Trophoblast cell (in vitro differentiated cells and primary cell): ENCODE measurements at regions not wholly inside any gene's neighbourhood (a gene's known extent, or its start where the extent isn't known, plus 50 kb on each side); places are given as distances from the start of the nearest gene placed in this dataset.

Experiments
- DNase-seq, 2 donors: peaks; one replicate each; pipeline ENCODE4 v3.0.0-alpha.2; 2016
- H2AFZ ChIP-seq: 2 replicates; pipeline ENCODE4 v1.6.1; 2013; ENCODE audit warnings: low read length, moderate library complexity, mild to moderate bottlenecking; ENCODE audit not compliant: insufficient read depth, poor library complexity
- H2AK5ac ChIP-seq: 2 replicates; pipeline ENCODE4 v1.6.1; 2013; ENCODE audit warnings: mild to moderate bottlenecking, low read length
- H2BK120ac ChIP-seq: 2 replicates; pipeline ENCODE4 v1.6.1; 2013; ENCODE audit warnings: low read length, mild to moderate bottlenecking, moderate library complexity; ENCODE audit not compliant: insufficient read depth, poor library complexity
- H2BK12ac ChIP-seq: 2 replicates; pipeline ENCODE4 v1.6.1; 2013; ENCODE audit warnings: mild to moderate bottlenecking, low read length, moderate library complexity
- H2BK5ac ChIP-seq: 2 replicates; pipeline ENCODE4 v1.6.1; 2013; ENCODE audit warnings: low read length, low read depth, moderate library complexity, mild to moderate bottlenecking; ENCODE audit not compliant: poor library complexity
- H3K14ac ChIP-seq: 2 replicates; pipeline ENCODE4 v1.6.1; 2013; ENCODE audit warnings: mild to moderate bottlenecking, low read length
- H3K18ac ChIP-seq: 2 replicates; pipeline ENCODE4 v1.6.1; 2013; ENCODE audit warnings: mild to moderate bottlenecking, low read length
- H3K23ac ChIP-seq: 2 replicates; pipeline ENCODE4 v1.6.1; 2013; ENCODE audit warnings: low read length
- H3K27ac ChIP-seq: 2 replicates; pipeline ENCODE4 v1.5.1; 2013; ENCODE audit warnings: low read depth, mild to moderate bottlenecking, inconsistent platforms, low read length, moderate library complexity
- H3K27me3 ChIP-seq: 2 replicates; pipeline ENCODE4 v1.6.1; 2013; ENCODE audit warnings: inconsistent platforms, mild to moderate bottlenecking, low read length, moderate library complexity; ENCODE audit not compliant: insufficient read depth
- H3K36me3 ChIP-seq, 2 experiments: 1 replicate in 1 of 2; 2 replicates in 1 of 2; pipeline ENCODE4 v1.6.1; 2013; ENCODE audit warnings: low read length in 2 of 2, mild to moderate bottlenecking in 2 of 2, moderate library complexity in 1 of 2; ENCODE audit not compliant: insufficient read depth in 2 of 2, control insufficient read depth in 1 of 2
- H3K4ac ChIP-seq: 2 replicates; pipeline ENCODE4 v1.6.1; 2013; ENCODE audit warnings: low read depth, mild to moderate bottlenecking, low read length, moderate library complexity
- H3K4me1 ChIP-seq, 2 experiments: 1 replicate in 1 of 2; 2 replicates in 1 of 2; pipeline ENCODE4 v1.6.1; 2013; ENCODE audit warnings: low read length in 2 of 2, mild to moderate bottlenecking in 2 of 2, moderate library complexity in 1 of 2; ENCODE audit not compliant: insufficient read depth in 2 of 2, control insufficient read depth in 1 of 2
- H3K4me2 ChIP-seq: 2 replicates; pipeline ENCODE4 v1.6.1; 2013; ENCODE audit warnings: inconsistent platforms, mild to moderate bottlenecking, low read length, moderate library complexity
- H3K4me3 ChIP-seq: 2 replicates; pipeline ENCODE4 v1.5.1; 2013; ENCODE audit warnings: mild to moderate bottlenecking, low read depth, low read length, inconsistent platforms
- H3K79me1 ChIP-seq: one replicate; pipeline ENCODE4 v1.6.1; 2013; ENCODE audit warnings: low read length
- H3K79me2 ChIP-seq: 2 replicates; pipeline ENCODE4 v1.6.1; 2013; ENCODE audit warnings: low read length, mild to moderate bottlenecking; ENCODE audit not compliant: control insufficient read depth, insufficient read depth, poor library complexity
- H3K9ac ChIP-seq: 2 replicates; pipeline ENCODE4 v1.6.1; 2013; ENCODE audit warnings: mild to moderate bottlenecking, low read length
- H3K9me3 ChIP-seq: 2 replicates; pipeline ENCODE4 v1.6.1; 2013; ENCODE audit warnings: low read depth, mild to moderate bottlenecking, control low read depth, inconsistent platforms, low read length; ENCODE audit not compliant: insufficient read depth
- H4K12ac ChIP-seq: 2 replicates; pipeline ENCODE4 v1.6.1; 2013; ENCODE audit warnings: low read depth, mild to moderate bottlenecking, low read length, moderate library complexity
- H4K8ac ChIP-seq: 2 replicates; pipeline ENCODE4 v1.6.1; 2013; ENCODE audit warnings: low read depth, mild to moderate bottlenecking, low read length, moderate library complexity
- H4K91ac ChIP-seq: one replicate; pipeline ENCODE4 v1.6.1; 2013; ENCODE audit warnings: low read depth, mild to moderate bottlenecking, low read length, moderate library complexity
- WGBS: extraction: QIAGEN DNeasy Blood & Tissue Kit; methylation state at CpG from one replicate; pipeline ENCODE4 v1.1.7; 2013; ENCODE audit warnings: missing lambda C conversion rate; ENCODE audit not compliant: insufficient read length, insufficient coverage; ENCODE audit errors: extremely low coverage; 5-methylcytosine and 5-hydroxymethylcytosine counted together

- no peak overlapping the region for H3K4me3 ChIP-seq
These were observed 190.0 kb upstream of the MKI67 start for GRCh38 chr10:128316121-128316726.

GRCh38 chr10:128316925-128317324 lies 190.7 kb upstream of the MKI67 start:
- no peak overlapping the region for H3K18ac ChIP-seq
- no peak overlapping the region for H2AK5ac ChIP-seq
- H4K8ac ChIP-seq: no peak overlapping the region
- H3K23ac ChIP-seq: no peak overlapping the region
- no peak overlapping the region for H3K4ac ChIP-seq
- peaks cover 0 to 4% of the 10 kb centered on the region in 2 experiments for H3K4me1 ChIP-seq
- H4K12ac ChIP-seq: no peak overlapping the region
- H3K4me3 ChIP-seq: no peak overlapping the region
- H3K27ac ChIP-seq: no peak overlapping the region
- peaks cover 2% of the 10 kb centered on the region for H3K9me3 ChIP-seq
- no peak overlapping the region for H2BK120ac ChIP-seq
- no peak overlapping the region for H4K91ac ChIP-seq
- H2AFZ ChIP-seq: no peak overlapping the region
- no peak overlapping the region for H2BK12ac ChIP-seq
- no peak overlapping the region for H2BK5ac ChIP-seq
- no peak overlapping the region for H3K9ac ChIP-seq
- no CpG with 5 or more reads among the region's 7 CpGs for WGBS
- no peaks in the 10 kb centered on the region for H3K36me3 ChIP-seq
- H3K4me2 ChIP-seq: no peak overlapping the region
- no peaks in the 10 kb centered on the region for H3K27me3 ChIP-seq
- DNase-seq: no peak
- H3K14ac ChIP-seq: no peak overlapping the region
- H3K79me1 ChIP-seq: no peaks in the 10 kb centered on the region
- no peaks in the 10 kb centered on the region for H3K79me2 ChIP-seq

More at GRCh38 chr10:128316121-128316726, 190.0 kb upstream of the MKI67 start:
- no peak overlapping the region for H3K18ac ChIP-seq
- no peak overlapping the region for H4K8ac ChIP-seq
- H2AFZ ChIP-seq: no peak overlapping the region
- no peak overlapping the region for H3K14ac ChIP-seq
- no peak overlapping the region for H4K12ac ChIP-seq
- no peak overlapping the region for H2BK12ac ChIP-seq
- no peak overlapping the region for H2AK5ac ChIP-seq
- DNase-seq: no peak
- no peaks in the 10 kb centered on the region for H3K36me3 ChIP-seq
- no peak overlapping the region for H2BK5ac ChIP-seq
- H4K91ac ChIP-seq: no peak overlapping the region
- no peak overlapping the region for H3K9ac ChIP-seq
- no peak overlapping the region for H2BK120ac ChIP-seq
- H3K23ac ChIP-seq: no peak overlapping the region
- no peak overlapping the region for H3K27ac ChIP-seq
- peaks cover 2% of the 10 kb centered on the region for H3K9me3 ChIP-seq
- H3K79me1 ChIP-seq: no peaks in the 10 kb centered on the region
- H3K79me2 ChIP-seq: no peaks in the 10 kb centered on the region
- WGBS: no CpG with 5 or more reads among the region's 6 CpGs
- H3K4ac ChIP-seq: no peak overlapping the region
- no peak overlapping the region for H3K4me2 ChIP-seq
- H3K27me3 ChIP-seq: no peaks in the 10 kb centered on the region
- H3K4me1 ChIP-seq: peaks cover 3 to 5% of the 10 kb centered on the region in 2 experiments

GRCh38 chr10:128318366-128318765 lies 192.1 kb upstream of the MKI67 start:
- Histone ChIP-seq H3K27me3 (no peaks in the 10 kb centered on the region), H3K4me1 (peaks cover 0 to 4% of the 10 kb centered on the region in 2 experiments), H3K27ac (no peak overlapping the region), H2BK120ac (no peak overlapping the region), H3K23ac (no peak overlapping the region), H3K18ac (no peak overlapping the region), H2AK5ac (no peak overlapping the region), H3K4me2 (no peak overlapping the region), H2BK5ac (no peak overlapping the region), H3K4me3 (no peak overlapping the region), H3K79me1 (no peaks in the 10 kb centered on the region), H3K14ac (no peak overlapping the region), H2AFZ (no peak overlapping the region), H3K79me2 (no peaks in the 10 kb centered on the region), H3K36me3 (no peaks in the 10 kb centered on the region), H3K9ac (no peak overlapping the region), H3K4ac (no peak overlapping the region), H4K91ac (no peak overlapping the region), H3K9me3 (peaks cover 2% of the 10 kb centered on the region), H4K8ac (peak overlapping the region; percentile 11), H2BK12ac (no peak overlapping the region), H4K12ac (no peak overlapping the region)
- no CpG with 5 or more reads among the region's 10 CpGs for WGBS
- no peak for DNase-seq

GRCh38 chr10:128318913-128319312 lies 192.7 kb upstream of the MKI67 start:
- no CpG with 5 or more reads among the region's 4 CpGs for WGBS
- H3K4me3 ChIP-seq: no peak overlapping the region

More at GRCh38 chr10:128318913-128319312, 192.7 kb upstream of the MKI67 start:
- Histone ChIP-seq H3K4me2 (no peak overlapping the region), H3K9me3 (peaks cover 2% of the 10 kb centered on the region), H4K12ac (no peak overlapping the region), H3K79me1 (no peaks in the 10 kb centered on the region), H3K9ac (no peak overlapping the region), H3K4ac (no peak overlapping the region), H3K79me2 (no peaks in the 10 kb centered on the region), H3K4me1 (peaks cover 0 to 4% of the 10 kb centered on the region in 2 experiments), H2BK5ac (no peak overlapping the region), H2AFZ (no peak overlapping the region), H4K8ac (no peak overlapping the region), H2BK12ac (no peak overlapping the region), H3K23ac (no peak overlapping the region), H2BK120ac (no peak overlapping the region), H3K27me3 (no peaks in the 10 kb centered on the region), H3K36me3 (no peaks in the 10 kb centered on the region), H3K18ac (no peak overlapping the region), H3K27ac (no peak overlapping the region), H2AK5ac (no peak overlapping the region), H3K14ac (no peak overlapping the region), H4K91ac (no peak overlapping the region)
- DNase-seq: no peak
